GM23338 (cell line): ENCODE measurements at regions not wholly inside any gene's neighbourhood (a gene's known extent, or its start where the extent isn't known, plus 50 kb on each side); places are given as distances from the start of the nearest gene placed in this dataset.
A peak's percentile ranks its signal among the peaks of the same experiment; 100 is the strongest.

ENCODE experiments used
- CREB1 ChIP-seq: fragments of 250-450 bp; sonication (Bioruptor Pico); IDR thresholded peaks from 2 replicates; pipeline ENCODE4 v1.5.0; 2020; ENCODE audit warnings: low read depth, mild to moderate bottlenecking, moderate library complexity
- EZH2 ChIP-seq: fragments of 200-600 bp; sonication (generic); IDR thresholded peaks from one replicate; pipeline ENCODE4 v1.8.0; 2017; ENCODE audit warnings: antibody characterized with exemption, mild to moderate bottlenecking, low read depth; ENCODE audit not compliant: unreplicated experiment
- EZH2phosphoT487 ChIP-seq: fragments of 200-600 bp; sonication (generic); IDR thresholded peaks from one replicate; pipeline ENCODE4 v1.8.1; 2018; ENCODE audit warnings: antibody characterized with exemption; ENCODE audit not compliant: unreplicated experiment
- JUNB ChIP-seq: IDR thresholded peaks from one replicate; pipeline ENCODE4 v1.6.1; 2016; ENCODE audit warnings: antibody characterized with exemption; ENCODE audit not compliant: unreplicated experiment
- NANOG ChIP-seq: IDR thresholded peaks from 2 replicates; pipeline ENCODE4 v1.6.1; 2016; ENCODE audit warnings: antibody characterized with exemption, borderline replicate concordance
- POLR2AphosphoS5 ChIP-seq: IDR thresholded peaks from 2 replicates; pipeline ENCODE4 v1.6.1; 2016; ENCODE audit warnings: antibody characterized with exemption, low read depth
- STAT1 ChIP-seq: IDR thresholded peaks from one replicate; pipeline ENCODE4 v1.6.1; 2016; ENCODE audit warnings: antibody characterized with exemption; ENCODE audit not compliant: unreplicated experiment
- ZNF114 ChIP-seq: fragments of 250-450 bp; sonication (Bioruptor Pico); IDR thresholded peaks from 2 replicates; pipeline ENCODE4 v1.5.0; 2020; ENCODE audit warnings: mild to moderate bottlenecking, moderate library complexity
- ZNF331 ChIP-seq: fragments of 250-450 bp; sonication (Bioruptor Pico); IDR thresholded peaks from 2 replicates; pipeline ENCODE4 v1.5.0; 2020; ENCODE audit warnings: low read depth, mild to moderate bottlenecking, moderate library complexity
- TF ChIP-seq, protein P1 (sequence below): fragments of 250-450 bp; sonication (Bioruptor Pico); IDR thresholded peaks from 2 replicates; pipeline ENCODE4 v1.5.0; 2020; ENCODE audit warnings: mild to moderate bottlenecking, moderate library complexity
- TF ChIP-seq, protein P2 (sequence below), 2 experiments: fragments of 200-600 bp in 1 of 2; sonication (generic) in 1 of 2; conservative IDR thresholded peaks; 2 replicates each; pipeline versions ENCODE4 v1.5.1 to v1.6.1; 2016 to 2017; ENCODE audit warnings: antibody characterized with exemption in 2 of 2, low read depth in 2 of 2, mild to moderate bottlenecking in 2 of 2, moderate library complexity in 1 of 2
- TF ChIP-seq, protein P3 (sequence below): IDR thresholded peaks from 2 replicates; pipeline ENCODE4 v1.6.1; 2016; ENCODE audit warnings: antibody characterized with exemption
- TF ChIP-seq, protein P4 (sequence below): IDR thresholded peaks from one replicate; pipeline ENCODE4 v1.6.1; 2018; ENCODE audit warnings: antibody characterized with exemption; ENCODE audit not compliant: unreplicated experiment

DNA sequence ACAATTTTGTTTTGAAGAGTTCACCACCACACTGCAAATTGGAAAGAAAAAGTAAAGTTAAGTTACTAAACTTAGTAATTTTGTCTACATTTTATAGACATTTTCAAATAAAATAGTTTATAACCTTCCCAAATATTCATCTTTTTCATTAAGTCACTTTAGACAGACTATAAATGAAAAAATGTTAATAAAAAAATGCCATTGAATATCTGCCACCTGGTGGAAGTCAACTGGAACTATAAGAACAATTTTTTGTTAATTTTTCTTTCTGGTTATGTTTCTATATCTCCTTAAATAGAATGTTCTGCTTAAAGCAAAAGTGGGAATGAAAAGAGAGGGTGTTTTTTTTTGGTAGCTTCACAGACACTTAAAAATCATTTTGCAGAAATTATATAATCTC lies 534.4 kb upstream of the PCDH10 start:
- TF ChIP-seq, protein P1, sequence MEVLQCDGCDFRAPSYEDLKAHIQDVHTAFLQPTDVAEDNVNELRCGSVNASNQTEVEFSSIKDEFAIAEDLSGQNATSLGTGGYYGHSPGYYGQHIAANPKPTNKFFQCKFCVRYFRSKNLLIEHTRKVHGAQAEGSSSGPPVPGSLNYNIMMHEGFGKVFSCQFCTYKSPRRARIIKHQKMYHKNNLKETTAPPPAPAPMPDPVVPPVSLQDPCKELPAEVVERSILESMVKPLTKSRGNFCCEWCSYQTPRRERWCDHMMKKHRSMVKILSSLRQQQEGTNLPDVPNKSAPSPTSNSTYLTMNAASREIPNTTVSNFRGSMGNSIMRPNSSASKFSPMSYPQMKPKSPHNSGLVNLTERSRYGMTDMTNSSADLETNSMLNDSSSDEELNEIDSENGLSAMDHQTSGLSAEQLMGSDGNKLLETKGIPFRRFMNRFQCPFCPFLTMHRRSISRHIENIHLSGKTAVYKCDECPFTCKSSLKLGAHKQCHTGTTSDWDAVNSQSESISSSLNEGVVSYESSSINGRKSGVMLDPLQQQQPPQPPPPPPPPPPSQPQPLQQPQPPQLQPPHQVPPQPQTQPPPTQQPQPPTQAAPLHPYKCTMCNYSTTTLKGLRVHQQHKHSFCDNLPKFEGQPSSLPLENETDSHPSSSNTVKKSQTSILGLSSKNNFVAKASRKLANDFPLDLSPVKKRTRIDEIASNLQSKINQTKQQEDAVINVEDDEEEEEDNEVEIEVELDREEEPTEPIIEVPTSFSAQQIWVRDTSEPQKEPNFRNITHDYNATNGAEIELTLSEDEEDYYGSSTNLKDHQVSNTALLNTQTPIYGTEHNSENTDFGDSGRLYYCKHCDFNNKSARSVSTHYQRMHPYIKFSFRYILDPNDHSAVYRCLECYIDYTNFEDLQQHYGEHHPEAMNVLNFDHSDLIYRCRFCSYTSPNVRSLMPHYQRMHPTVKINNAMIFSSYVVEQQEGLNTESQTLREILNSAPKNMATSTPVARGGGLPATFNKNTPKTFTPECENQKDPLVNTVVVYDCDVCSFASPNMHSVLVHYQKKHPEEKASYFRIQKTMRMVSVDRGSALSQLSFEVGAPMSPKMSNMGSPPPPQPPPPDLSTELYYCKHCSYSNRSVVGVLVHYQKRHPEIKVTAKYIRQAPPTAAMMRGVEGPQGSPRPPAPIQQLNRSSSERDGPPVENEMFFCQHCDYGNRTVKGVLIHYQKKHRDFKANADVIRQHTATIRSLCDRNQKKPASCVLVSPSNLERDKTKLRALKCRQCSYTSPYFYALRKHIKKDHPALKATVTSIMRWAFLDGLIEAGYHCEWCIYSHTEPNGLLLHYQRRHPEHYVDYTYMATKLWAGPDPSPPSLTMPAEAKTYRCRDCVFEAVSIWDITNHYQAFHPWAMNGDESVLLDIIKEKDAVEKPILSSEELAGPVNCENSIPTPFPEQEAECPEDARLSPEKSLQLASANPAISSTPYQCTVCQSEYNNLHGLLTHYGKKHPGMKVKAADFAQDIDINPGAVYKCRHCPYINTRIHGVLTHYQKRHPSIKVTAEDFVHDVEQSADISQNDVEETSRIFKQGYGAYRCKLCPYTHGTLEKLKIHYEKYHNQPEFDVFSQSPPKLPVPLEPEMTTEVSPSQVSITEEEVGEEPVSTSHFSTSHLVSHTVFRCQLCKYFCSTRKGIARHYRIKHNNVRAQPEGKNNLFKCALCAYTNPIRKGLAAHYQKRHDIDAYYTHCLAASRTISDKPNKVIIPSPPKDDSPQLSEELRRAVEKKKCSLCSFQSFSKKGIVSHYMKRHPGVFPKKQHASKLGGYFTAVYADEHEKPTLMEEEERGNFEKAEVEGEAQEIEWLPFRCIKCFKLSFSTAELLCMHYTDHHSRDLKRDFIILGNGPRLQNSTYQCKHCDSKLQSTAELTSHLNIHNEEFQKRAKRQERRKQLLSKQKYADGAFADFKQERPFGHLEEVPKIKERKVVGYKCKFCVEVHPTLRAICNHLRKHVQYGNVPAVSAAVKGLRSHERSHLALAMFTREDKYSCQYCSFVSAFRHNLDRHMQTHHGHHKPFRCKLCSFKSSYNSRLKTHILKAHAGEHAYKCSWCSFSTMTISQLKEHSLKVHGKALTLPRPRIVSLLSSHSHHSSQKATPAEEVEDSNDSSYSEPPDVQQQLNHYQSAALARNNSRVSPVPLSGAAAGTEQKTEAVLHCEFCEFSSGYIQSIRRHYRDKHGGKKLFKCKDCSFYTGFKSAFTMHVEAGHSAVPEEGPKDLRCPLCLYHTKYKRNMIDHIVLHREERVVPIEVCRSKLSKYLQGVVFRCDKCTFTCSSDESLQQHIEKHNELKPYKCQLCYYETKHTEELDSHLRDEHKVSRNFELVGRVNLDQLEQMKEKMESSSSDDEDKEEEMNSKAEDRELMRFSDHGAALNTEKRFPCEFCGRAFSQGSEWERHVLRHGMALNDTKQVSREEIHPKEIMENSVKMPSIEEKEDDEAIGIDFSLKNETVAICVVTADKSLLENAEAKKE (CRISPR knock-in tag), result no peak
- TF ChIP-seq, protein P2, sequence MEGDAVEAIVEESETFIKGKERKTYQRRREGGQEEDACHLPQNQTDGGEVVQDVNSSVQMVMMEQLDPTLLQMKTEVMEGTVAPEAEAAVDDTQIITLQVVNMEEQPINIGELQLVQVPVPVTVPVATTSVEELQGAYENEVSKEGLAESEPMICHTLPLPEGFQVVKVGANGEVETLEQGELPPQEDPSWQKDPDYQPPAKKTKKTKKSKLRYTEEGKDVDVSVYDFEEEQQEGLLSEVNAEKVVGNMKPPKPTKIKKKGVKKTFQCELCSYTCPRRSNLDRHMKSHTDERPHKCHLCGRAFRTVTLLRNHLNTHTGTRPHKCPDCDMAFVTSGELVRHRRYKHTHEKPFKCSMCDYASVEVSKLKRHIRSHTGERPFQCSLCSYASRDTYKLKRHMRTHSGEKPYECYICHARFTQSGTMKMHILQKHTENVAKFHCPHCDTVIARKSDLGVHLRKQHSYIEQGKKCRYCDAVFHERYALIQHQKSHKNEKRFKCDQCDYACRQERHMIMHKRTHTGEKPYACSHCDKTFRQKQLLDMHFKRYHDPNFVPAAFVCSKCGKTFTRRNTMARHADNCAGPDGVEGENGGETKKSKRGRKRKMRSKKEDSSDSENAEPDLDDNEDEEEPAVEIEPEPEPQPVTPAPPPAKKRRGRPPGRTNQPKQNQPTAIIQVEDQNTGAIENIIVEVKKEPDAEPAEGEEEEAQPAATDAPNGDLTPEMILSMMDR (conservative IDR thresholded peaks at IDR 0.05; ENCODE audit: low read depth in 2 of 2), result peak in 1 of 2 experiments; percentile 77; a peak in 3 of 4 replicates
- TF ChIP-seq CREB1, result no peak
- TF ChIP-seq EZH2, result no peak
- no peak for TF ChIP-seq POLR2AphosphoS5
- TF ChIP-seq, protein P3, sequence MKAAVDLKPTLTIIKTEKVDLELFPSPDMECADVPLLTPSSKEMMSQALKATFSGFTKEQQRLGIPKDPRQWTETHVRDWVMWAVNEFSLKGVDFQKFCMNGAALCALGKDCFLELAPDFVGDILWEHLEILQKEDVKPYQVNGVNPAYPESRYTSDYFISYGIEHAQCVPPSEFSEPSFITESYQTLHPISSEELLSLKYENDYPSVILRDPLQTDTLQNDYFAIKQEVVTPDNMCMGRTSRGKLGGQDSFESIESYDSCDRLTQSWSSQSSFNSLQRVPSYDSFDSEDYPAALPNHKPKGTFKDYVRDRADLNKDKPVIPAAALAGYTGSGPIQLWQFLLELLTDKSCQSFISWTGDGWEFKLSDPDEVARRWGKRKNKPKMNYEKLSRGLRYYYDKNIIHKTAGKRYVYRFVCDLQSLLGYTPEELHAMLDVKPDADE, result no peak
- no peak for TF ChIP-seq EZH2phosphoT487
- TF ChIP-seq ZNF331 (CRISPR knock-in tag), result no peak
- TF ChIP-seq JUNB, result no peak
- TF ChIP-seq, protein P4, sequence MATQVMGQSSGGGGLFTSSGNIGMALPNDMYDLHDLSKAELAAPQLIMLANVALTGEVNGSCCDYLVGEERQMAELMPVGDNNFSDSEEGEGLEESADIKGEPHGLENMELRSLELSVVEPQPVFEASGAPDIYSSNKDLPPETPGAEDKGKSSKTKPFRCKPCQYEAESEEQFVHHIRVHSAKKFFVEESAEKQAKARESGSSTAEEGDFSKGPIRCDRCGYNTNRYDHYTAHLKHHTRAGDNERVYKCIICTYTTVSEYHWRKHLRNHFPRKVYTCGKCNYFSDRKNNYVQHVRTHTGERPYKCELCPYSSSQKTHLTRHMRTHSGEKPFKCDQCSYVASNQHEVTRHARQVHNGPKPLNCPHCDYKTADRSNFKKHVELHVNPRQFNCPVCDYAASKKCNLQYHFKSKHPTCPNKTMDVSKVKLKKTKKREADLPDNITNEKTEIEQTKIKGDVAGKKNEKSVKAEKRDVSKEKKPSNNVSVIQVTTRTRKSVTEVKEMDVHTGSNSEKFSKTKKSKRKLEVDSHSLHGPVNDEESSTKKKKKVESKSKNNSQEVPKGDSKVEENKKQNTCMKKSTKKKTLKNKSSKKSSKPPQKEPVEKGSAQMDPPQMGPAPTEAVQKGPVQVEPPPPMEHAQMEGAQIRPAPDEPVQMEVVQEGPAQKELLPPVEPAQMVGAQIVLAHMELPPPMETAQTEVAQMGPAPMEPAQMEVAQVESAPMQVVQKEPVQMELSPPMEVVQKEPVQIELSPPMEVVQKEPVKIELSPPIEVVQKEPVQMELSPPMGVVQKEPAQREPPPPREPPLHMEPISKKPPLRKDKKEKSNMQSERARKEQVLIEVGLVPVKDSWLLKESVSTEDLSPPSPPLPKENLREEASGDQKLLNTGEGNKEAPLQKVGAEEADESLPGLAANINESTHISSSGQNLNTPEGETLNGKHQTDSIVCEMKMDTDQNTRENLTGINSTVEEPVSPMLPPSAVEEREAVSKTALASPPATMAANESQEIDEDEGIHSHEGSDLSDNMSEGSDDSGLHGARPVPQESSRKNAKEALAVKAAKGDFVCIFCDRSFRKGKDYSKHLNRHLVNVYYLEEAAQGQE, result no peak
- TF ChIP-seq NANOG, result no peak
- TF ChIP-seq STAT1, result no peak
- TF ChIP-seq ZNF114 (CRISPR knock-in tag), result no peak
